HEK293 (cell line): ENCODE measurements at regions not wholly inside any gene's neighbourhood (a gene's known extent, or its start where the extent isn't known, plus 50 kb on each side); places are given as distances from the start of the nearest gene placed in this dataset.

ENCODE experiments used
- CTCF ChIA-PET: fragments of 350-600 bp; formaldehyde crosslinking; extraction: SDS; loops from one replicate; lab custom pipeline; 2021; ENCODE audit warnings: antibody characterized with exemption; lab: Yijun Ruan, JAX
- POLR2A ChIA-PET: fragments of 300-600 bp; formaldehyde crosslinking; extraction: SDS; loops from one replicate; lab custom pipeline; 2020; ENCODE audit warnings: antibody characterized with exemption, inconsistent platforms; lab: Yijun Ruan, JAX
- H3K27ac ChIP-seq: fragments of 200-500 bp; sonication (Bioruptor generic); 2 replicates; pipeline ENCODE4 v1.5.1; 2014; ENCODE audit warnings: low read depth, low read length, control low read depth, inconsistent platforms; ENCODE audit errors: extremely low read depth
- H3K36me3 ChIP-seq, 2 experiments: fragments of 200-500 bp in 1 of 2; sonication (Bioruptor generic) in 1 of 2; 1 replicate in 1 of 2; 2 replicates in 1 of 2; pipeline ENCODE4 v1.5.1; 2014 to 2017; ENCODE audit warnings: inconsistent platforms in 2 of 2, low read length in 2 of 2; ENCODE audit not compliant: control insufficient read depth in 2 of 2, insufficient read depth in 1 of 2
- H3K4me1 ChIP-seq: fragments of 200-500 bp; sonication (Bioruptor generic); 2 replicates; pipeline ENCODE4 v1.5.1; 2014; ENCODE audit warnings: mild to moderate bottlenecking, low read length, inconsistent platforms; ENCODE audit not compliant: control insufficient read depth, insufficient read depth
- H3K4me3 ChIP-seq: 2 replicates; pipeline ENCODE4 v1.5.1; 2011; ENCODE audit warnings: low read depth, mild to moderate bottlenecking, control low read depth, low read length, moderate library complexity
- H3K9me3 ChIP-seq: fragments of 200-500 bp; sonication (Bioruptor generic); 2 replicates; pipeline ENCODE4 v1.5.1; 2014; ENCODE audit warnings: low read depth, low read length, inconsistent platforms; ENCODE audit not compliant: control insufficient read depth, insufficient read depth
- EGR2 ChIP-seq: fragments of 450-650 bp; formaldehyde crosslinking; IDR thresholded peaks from 2 replicates; pipeline ENCODE4 v1.5.1; 2016; ENCODE audit warnings: low read depth, missing biosample characterization, missing genetic modification characterization
- FEZF1 ChIP-seq: fragments of 450-650 bp; formaldehyde crosslinking; IDR thresholded peaks from 2 replicates; pipeline ENCODE4 v1.5.1; 2016; ENCODE audit warnings: missing biosample characterization, missing genetic modification characterization
- KLF17 ChIP-seq: fragments of 450-650 bp; formaldehyde crosslinking; IDR thresholded peaks from 2 replicates; pipeline ENCODE4 v1.5.1; 2016; ENCODE audit warnings: missing biosample characterization, missing genetic modification characterization
- PRDM1 ChIP-seq: fragments of 450-650 bp; formaldehyde crosslinking; IDR thresholded peaks from 2 replicates; pipeline ENCODE4; 2016; ENCODE audit warnings: missing biosample characterization, missing genetic modification characterization
- PRDM4 ChIP-seq: fragments of 450-650 bp; formaldehyde crosslinking; IDR thresholded peaks from 2 replicates; pipeline ENCODE4 v1.5.1; 2017; ENCODE audit warnings: missing biosample characterization, missing genetic modification characterization
- ZBTB10 ChIP-seq: fragments of 450-650 bp; formaldehyde crosslinking; IDR thresholded peaks from 2 replicates; pipeline ENCODE4 v1.5.1; 2016; ENCODE audit warnings: missing biosample characterization, missing genetic modification characterization
- ZNF10 ChIP-seq: fragments of 450-650 bp; formaldehyde crosslinking; IDR thresholded peaks from 2 replicates; pipeline ENCODE4 v1.5.1; 2017; ENCODE audit warnings: missing biosample characterization, missing genetic modification characterization
- ZNF140 ChIP-seq: fragments of 450-650 bp; formaldehyde crosslinking; IDR thresholded peaks from 2 replicates; pipeline ENCODE4 v1.5.1; 2016; ENCODE audit warnings: missing biosample characterization, missing genetic modification characterization
- ZNF24 ChIP-seq: fragments of 450-650 bp; formaldehyde crosslinking; IDR thresholded peaks from 2 replicates; pipeline ENCODE4 v1.5.1; 2016; ENCODE audit warnings: missing biosample characterization, missing genetic modification characterization
- ZNF350 ChIP-seq: fragments of 450-650 bp; formaldehyde crosslinking; IDR thresholded peaks from 2 replicates; pipeline ENCODE4 v1.5.0; 2017; ENCODE audit warnings: missing biosample characterization, mild to moderate bottlenecking, missing genetic modification characterization
- ZNF488 ChIP-seq: fragments of 450-650 bp; formaldehyde crosslinking; IDR thresholded peaks from 2 replicates; pipeline ENCODE4 v1.5.1; 2016; ENCODE audit warnings: missing biosample characterization, missing genetic modification characterization
- ZNF514 ChIP-seq: fragments of 450-650 bp; formaldehyde crosslinking; IDR thresholded peaks from 2 replicates; pipeline ENCODE4 v1.5.1; 2016; ENCODE audit warnings: missing biosample characterization, missing genetic modification characterization
- ZNF518A ChIP-seq: fragments of 450-650 bp; formaldehyde crosslinking; conservative IDR thresholded peaks from 2 replicates; pipeline ENCODE4 v1.5.1; 2016; ENCODE audit warnings: low read depth, missing biosample characterization, missing genetic modification characterization
- ZNF558 ChIP-seq: fragments of 450-650 bp; formaldehyde crosslinking; IDR thresholded peaks from 2 replicates; pipeline ENCODE4 v1.5.1; 2016; ENCODE audit warnings: missing biosample characterization, missing genetic modification characterization
- ZNF560 ChIP-seq: fragments of 450-650 bp; formaldehyde crosslinking; IDR thresholded peaks from 2 replicates; pipeline ENCODE4 v1.5.1; 2017; ENCODE audit warnings: missing biosample characterization, missing genetic modification characterization, borderline replicate concordance
- ZNF626 ChIP-seq: fragments of 450-650 bp; sonication (Bioruptor Pico); formaldehyde crosslinking; IDR thresholded peaks from 2 replicates; pipeline ENCODE4 v1.5.1; 2018; ENCODE audit warnings: missing biosample characterization, missing genetic modification characterization, inconsistent platforms
- ZNF768 ChIP-seq: fragments of 450-650 bp; formaldehyde crosslinking; IDR thresholded peaks from 2 replicates; pipeline ENCODE4 v1.5.1; 2018; ENCODE audit warnings: missing biosample characterization, mild to moderate bottlenecking, missing genetic modification characterization
- ZNF830 ChIP-seq: fragments of 450-650 bp; IDR thresholded peaks from 2 replicates; pipeline ENCODE4 v1.5.0; 2018; ENCODE audit warnings: missing biosample characterization, missing genetic modification characterization, low read depth, mild to moderate bottlenecking, moderate library complexity
- ZSCAN16 ChIP-seq: fragments of 450-650 bp; formaldehyde crosslinking; IDR thresholded peaks from 2 replicates; pipeline ENCODE4 v1.5.1; 2016; ENCODE audit warnings: missing biosample characterization, missing genetic modification characterization
- ZSCAN5A ChIP-seq: fragments of 450-650 bp; formaldehyde crosslinking; IDR thresholded peaks from 2 replicates; pipeline ENCODE4 v1.5.1; 2016; ENCODE audit warnings: missing biosample characterization, missing genetic modification characterization

GRCh38 chr5:89450149-89450538, 567.2 kb upstream of the MEF2C start (continued):
- no peak for TF ChIP-seq PRDM1 (tag by site-specific recombination)
- no peak for TF ChIP-seq KLF17
- TF ChIP-seq ZBTB10, result no peak

GRCh38 chr5:89449392-89450148, 566.6 kb upstream of the MEF2C start:
- ChIA-PET POLR2A (no interaction called here), CTCF (no interaction called here)
- Histone ChIP-seq H3K4me1 (no peaks in the 10 kb centered on the region), H3K4me3 (no peak overlapping the region), H3K27ac (no peak overlapping the region), H3K36me3 (no peaks in the 10 kb centered on the region), H3K9me3 (no peaks in the 10 kb centered on the region)
- TF ChIP-seq ZNF626 (no peak), ZSCAN16 (tag by site-specific recombination) (no peak), ZNF10 (tag by site-specific recombination) (no peak), EGR2 (tag by site-specific recombination) (no peak), ZNF140 (tag by site-specific recombination) (no peak), ZNF558 (no peak), ZNF768 (tag by site-specific recombination) (no peak), ZNF830 (no peak), FEZF1 (tag by site-specific recombination) (no peak), ZNF560 (no peak), ZNF514 (tag by site-specific recombination) (no peak), ZNF350 (tag by site-specific recombination) (no peak), ZNF518A (tag by site-specific recombination) (no peak), ZSCAN5A (tag by site-specific recombination) (no peak), ZNF24 (tag by site-specific recombination) (no peak), ZNF488 (no peak), PRDM4 (tag by site-specific recombination) (no peak)
